HFFc6 (cell line): ENCODE measurements at regions not wholly inside any gene's neighbourhood (a gene's known extent, or its start where the extent isn't known, plus 50 kb on each side); places are given as distances from the start of the nearest gene placed in this dataset.

Experiments
- DNase-seq: peaks from one replicate; pipeline ENCODE4 v3.0.0-alpha.2; 2018
- H3K27ac Mint-ChIP-seq: 2 replicates; pipeline ENCODE4 v1.8.0; 2020; ENCODE audit warnings: mild to moderate bottlenecking, mixed read lengths
- H3K27me3 Mint-ChIP-seq: 2 replicates; pipeline ENCODE4 v1.8.0; 2021; ENCODE audit warnings: mild to moderate bottlenecking, moderate library complexity, mixed read lengths; ENCODE audit not compliant: insufficient read depth
- H3K36me3 Mint-ChIP-seq: 2 replicates; pipeline ENCODE4 v1.8.0; 2021; ENCODE audit warnings: low read depth, mixed read lengths
- H3K4me1 Mint-ChIP-seq: 2 replicates; pipeline ENCODE4 v1.8.0; 2020; ENCODE audit warnings: low read depth, mixed read lengths
- H3K4me3 Mint-ChIP-seq: 2 replicates; pipeline ENCODE4 v1.8.0; 2020; ENCODE audit warnings: mild to moderate bottlenecking, moderate library complexity, mixed read lengths
- H3K9me3 Mint-ChIP-seq: 2 replicates; pipeline ENCODE4 v1.8.0; 2020; ENCODE audit warnings: mild to moderate bottlenecking, mixed read lengths
- CTCF ChIP-seq: fragments of 200-600 bp; sonication (generic); IDR thresholded peaks from 2 replicates; pipeline ENCODE4 v1.5.0; 2021; ENCODE audit warnings: antibody characterized with exemption, mild to moderate bottlenecking

GRCh38 chr2:213202011-213202410 is 50.6 kb upstream of the IKZF2 start:
- Mint-ChIP-seq H3K4me1 (peaks cover 20% of the 10 kb centered on the region), H3K36me3 (peaks cover 15% of the 10 kb centered on the region), H3K9me3 (no peaks in the 10 kb centered on the region), H3K27me3 (peaks cover 1% of the 10 kb centered on the region; the same call in 1 of the 2 replicates), H3K4me3 (no peak overlapping the region), H3K27ac (no peak overlapping the region)
- DNase-seq: no peak
- no peak for TF ChIP-seq CTCF

GRCh38 chr2:213205944-213206343 is 54.5 kb upstream of the IKZF2 start:
- no peak for TF ChIP-seq CTCF
- H3K27me3 Mint-ChIP-seq: no peaks in the 10 kb centered on the region; the same call in 1 of the 2 replicates
- no peaks in the 10 kb centered on the region for H3K36me3 Mint-ChIP-seq
- H3K27ac Mint-ChIP-seq: no peak overlapping the region
- DNase-seq: no peak
- no peaks in the 10 kb centered on the region for H3K9me3 Mint-ChIP-seq
- H3K4me3 Mint-ChIP-seq: no peak overlapping the region
- H3K4me1 Mint-ChIP-seq: peaks cover 12% of the 10 kb centered on the region; the same call in 1 of the 2 replicates

GRCh38 chr2:213213186-213213585 is 61.8 kb upstream of the IKZF2 start:
- TF ChIP-seq CTCF: no peak
- Mint-ChIP-seq H3K4me3 (no peak overlapping the region), H3K36me3 (peaks cover 5% of the 10 kb centered on the region; the same call in 1 of the 2 replicates), H3K9me3 (no peaks in the 10 kb centered on the region), H3K4me1 (peaks cover 7% of the 10 kb centered on the region), H3K27ac (no peak overlapping the region), H3K27me3 (no peaks in the 10 kb centered on the region; the same call in 1 of the 2 replicates)
- DNase-seq: no peak

GRCh38 chr2:213214209-213214608 is 62.8 kb upstream of the IKZF2 start:
- DNase-seq: no peak
- Mint-ChIP-seq H3K4me3 (no peak overlapping the region), H3K27me3 (no peaks in the 10 kb centered on the region; the same call in 1 of the 2 replicates), H3K27ac (no peak overlapping the region), H3K36me3 (peaks cover 5% of the 10 kb centered on the region; the same call in 1 of the 2 replicates), H3K9me3 (no peaks in the 10 kb centered on the region), H3K4me1 (peaks cover 7% of the 10 kb centered on the region)
- TF ChIP-seq CTCF: no peak

- DNase-seq: peak; percentile 46
- no peak for TF ChIP-seq CTCF
- Mint-ChIP-seq H3K27ac (no peak overlapping the region), H3K36me3 (peaks cover 3% of the 10 kb centered on the region; the same call in 1 of the 2 replicates), H3K4me1 (peaks cover 11% of the 10 kb centered on the region), H3K9me3 (no peaks in the 10 kb centered on the region), H3K4me3 (no peak overlapping the region), H3K27me3 (no peaks in the 10 kb centered on the region; the same call in 1 of the 2 replicates)
Observed at GRCh38 chr2:213216461-213216860, 65.0 kb upstream of the IKZF2 start.

GRCh38 chr2:213219816-213220215 is 64.4 kb upstream of the SPAG16 start:
- TF ChIP-seq CTCF: no peak
- Mint-ChIP-seq H3K27me3 (no peaks in the 10 kb centered on the region), H3K4me3 (no peak overlapping the region), H3K4me1 (peaks cover 27% of the 10 kb centered on the region), H3K27ac (no peak overlapping the region), H3K9me3 (no peaks in the 10 kb centered on the region), H3K36me3 (no peaks in the 10 kb centered on the region)
- no peak for DNase-seq
